Astrocyte of the spinal cord (primary cell): ENCODE measurements at regions not wholly inside any gene's neighbourhood (a gene's known extent, or its start where the extent isn't known, plus 50 kb on each side); places are given as distances from the start of the nearest gene placed in this dataset.

Experiments used
- DNase-seq: peaks from one replicate; pipeline ENCODE4 v3.0.0; 2011; ENCODE audit warnings: low read depth, low spot score
- H3K4me3 ChIP-seq: 2 replicates; pipeline ENCODE4 v1.5.1; 2011; ENCODE audit warnings: low read depth, mild to moderate bottlenecking, low read length, moderate library complexity
- in situ Hi-C: cut with HindIII; loops from 2 replicates; pipeline ENCODE4 v1.10.0; 2017; ENCODE audit warnings: low sequenced_read_pairs
- TF ChIP-seq, protein P1 (sequence below): IDR thresholded peaks from 2 replicates; pipeline ENCODE4 v1.5.1; 2012; ENCODE audit warnings: low read depth, mild to moderate bottlenecking, low read length, inconsistent platforms

DNA sequence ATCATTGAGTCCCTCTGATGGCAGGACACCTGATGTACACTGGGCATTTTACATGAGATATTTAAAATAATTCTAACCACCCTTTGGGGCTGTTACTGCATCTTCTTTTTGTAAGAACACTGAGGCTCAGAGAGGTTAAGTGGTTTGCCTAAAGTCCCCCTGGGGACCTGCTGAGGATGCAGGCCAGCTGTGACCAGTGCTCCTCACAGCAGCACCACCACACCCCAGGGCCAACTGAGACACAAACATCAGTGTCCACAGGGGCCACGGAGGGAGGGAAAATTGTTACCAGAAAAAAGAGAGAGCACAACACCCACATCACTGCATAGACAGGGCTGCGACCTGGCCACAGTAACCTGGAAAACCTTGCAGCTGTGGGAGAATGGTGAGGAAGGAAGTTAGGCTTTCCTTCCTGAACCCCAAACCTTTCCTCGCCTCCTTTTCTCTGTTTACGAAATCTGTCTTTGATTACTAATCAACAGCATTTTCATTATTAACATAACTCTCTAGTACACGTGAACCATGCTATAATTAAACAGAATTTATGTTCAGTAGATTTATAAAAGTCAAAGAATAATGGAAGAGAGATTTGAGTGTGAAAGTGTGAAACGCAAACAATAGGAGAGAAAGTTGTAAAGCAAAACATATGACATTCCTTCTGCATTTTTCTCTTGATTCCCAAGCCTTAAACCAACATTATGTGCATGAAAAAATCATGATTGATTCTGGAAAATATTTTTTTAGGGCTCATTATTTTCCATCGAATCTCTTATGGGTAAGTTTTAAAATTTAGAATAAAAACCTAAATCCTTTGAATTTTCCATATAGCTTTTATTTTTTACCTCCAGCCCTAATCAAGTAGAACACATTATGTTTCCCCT lies 228.1 kb upstream of the DAPK1 start:
- no peak for DNase-seq
- TF ChIP-seq, protein P1, sequence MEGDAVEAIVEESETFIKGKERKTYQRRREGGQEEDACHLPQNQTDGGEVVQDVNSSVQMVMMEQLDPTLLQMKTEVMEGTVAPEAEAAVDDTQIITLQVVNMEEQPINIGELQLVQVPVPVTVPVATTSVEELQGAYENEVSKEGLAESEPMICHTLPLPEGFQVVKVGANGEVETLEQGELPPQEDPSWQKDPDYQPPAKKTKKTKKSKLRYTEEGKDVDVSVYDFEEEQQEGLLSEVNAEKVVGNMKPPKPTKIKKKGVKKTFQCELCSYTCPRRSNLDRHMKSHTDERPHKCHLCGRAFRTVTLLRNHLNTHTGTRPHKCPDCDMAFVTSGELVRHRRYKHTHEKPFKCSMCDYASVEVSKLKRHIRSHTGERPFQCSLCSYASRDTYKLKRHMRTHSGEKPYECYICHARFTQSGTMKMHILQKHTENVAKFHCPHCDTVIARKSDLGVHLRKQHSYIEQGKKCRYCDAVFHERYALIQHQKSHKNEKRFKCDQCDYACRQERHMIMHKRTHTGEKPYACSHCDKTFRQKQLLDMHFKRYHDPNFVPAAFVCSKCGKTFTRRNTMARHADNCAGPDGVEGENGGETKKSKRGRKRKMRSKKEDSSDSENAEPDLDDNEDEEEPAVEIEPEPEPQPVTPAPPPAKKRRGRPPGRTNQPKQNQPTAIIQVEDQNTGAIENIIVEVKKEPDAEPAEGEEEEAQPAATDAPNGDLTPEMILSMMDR = no peak
- no peak overlapping the region for H3K4me3 ChIP-seq
- in situ Hi-C loops = no loop called here

DNA sequence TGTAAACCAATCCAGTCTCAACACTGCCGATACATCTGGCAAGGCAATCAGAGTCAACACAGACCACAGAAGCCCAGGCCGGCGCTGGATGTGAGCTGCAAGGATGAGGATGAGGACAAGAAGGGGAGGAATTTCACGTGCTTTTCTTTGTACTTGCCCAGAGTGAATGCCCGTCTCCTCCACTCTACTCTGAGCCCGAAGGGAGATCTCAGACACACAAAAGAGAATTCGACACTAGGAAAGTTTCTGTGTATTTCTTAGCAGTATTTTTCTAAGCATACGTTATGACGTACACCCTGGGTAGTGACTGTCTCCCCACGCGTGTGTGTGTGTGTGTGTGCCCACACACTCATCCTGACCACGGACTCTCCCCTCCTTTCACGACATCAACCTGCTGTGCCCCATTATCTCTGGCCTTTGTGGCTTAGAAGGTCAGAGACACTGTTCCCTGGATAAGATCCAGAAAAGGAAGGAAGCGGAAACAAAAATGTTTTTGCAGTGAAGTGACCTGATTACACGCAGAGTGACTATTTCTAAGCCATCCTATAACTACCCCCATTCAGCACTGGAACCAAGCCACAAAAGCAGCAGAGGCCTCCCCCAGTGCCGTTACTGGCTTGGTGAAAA lies 227.3 kb upstream of the DAPK1 start:
- TF ChIP-seq, protein P1 = no peak
- DNase-seq = peak; percentile 80
- in situ Hi-C loops = no loop called here
- H3K4me3 ChIP-seq = no peak overlapping the region

DNA sequence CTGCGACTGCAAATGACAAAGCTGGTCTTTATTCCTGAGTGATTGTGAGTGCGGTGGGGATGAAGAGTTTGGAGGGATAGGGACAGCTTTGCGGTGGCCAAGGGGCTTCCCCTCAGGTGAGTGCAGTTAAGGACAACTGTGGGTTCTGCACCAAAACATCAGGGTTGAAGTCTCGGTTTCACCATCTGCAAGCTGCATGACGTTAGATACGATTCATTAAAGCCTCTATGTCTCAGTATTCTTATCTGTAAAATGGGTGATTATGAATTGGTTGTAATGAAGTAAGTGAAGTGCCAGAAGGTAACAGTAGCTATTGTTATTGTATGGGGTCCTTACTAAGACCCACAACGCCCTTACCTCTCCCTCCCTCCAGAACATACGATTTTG lies 226.8 kb upstream of the DAPK1 start:
- DNase-seq = no peak
- no peak overlapping the region for H3K4me3 ChIP-seq
- in situ Hi-C loops = no loop called here
- TF ChIP-seq, protein P1 = no peak

DNA sequence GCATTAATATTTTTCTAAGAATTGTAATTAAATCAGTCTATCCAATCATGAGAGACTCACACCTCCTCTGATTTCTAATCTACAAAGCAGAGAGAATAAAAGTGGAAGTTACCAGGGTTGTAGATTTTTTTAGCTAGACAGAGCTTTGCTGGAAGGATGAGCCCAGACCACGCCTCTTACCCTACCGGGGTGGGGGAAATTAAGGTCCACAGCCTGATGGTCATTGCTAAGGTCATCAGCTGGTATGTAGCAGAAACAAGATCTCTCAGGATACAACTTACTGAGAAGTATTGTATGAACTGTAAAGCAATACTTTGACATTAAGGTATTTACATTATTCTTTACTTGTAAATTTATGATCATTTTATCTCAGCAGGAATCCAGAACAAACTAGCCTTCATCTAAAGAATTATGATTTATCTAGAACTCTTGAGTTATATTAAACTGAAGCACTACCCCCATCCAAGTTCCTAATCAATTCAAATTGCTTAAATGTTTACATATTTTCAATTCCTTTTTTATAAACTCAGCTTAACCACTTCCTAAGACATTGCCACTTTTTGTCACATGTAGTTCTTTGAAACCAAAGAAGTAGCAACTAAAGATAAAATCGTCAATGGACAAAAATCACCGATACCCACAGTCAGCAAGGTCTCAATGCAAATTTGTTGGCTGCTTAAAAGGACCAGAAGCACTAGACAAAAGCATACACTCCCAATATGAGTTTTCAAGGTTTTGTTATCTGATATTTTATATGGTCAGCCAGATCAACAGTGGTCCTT lies 225.8 kb upstream of the DAPK1 start:
- TF ChIP-seq, protein P1 = no peak
- DNase-seq = no peak
- in situ Hi-C loops = no loop called here
- no peak overlapping the region for H3K4me3 ChIP-seq

DNA sequence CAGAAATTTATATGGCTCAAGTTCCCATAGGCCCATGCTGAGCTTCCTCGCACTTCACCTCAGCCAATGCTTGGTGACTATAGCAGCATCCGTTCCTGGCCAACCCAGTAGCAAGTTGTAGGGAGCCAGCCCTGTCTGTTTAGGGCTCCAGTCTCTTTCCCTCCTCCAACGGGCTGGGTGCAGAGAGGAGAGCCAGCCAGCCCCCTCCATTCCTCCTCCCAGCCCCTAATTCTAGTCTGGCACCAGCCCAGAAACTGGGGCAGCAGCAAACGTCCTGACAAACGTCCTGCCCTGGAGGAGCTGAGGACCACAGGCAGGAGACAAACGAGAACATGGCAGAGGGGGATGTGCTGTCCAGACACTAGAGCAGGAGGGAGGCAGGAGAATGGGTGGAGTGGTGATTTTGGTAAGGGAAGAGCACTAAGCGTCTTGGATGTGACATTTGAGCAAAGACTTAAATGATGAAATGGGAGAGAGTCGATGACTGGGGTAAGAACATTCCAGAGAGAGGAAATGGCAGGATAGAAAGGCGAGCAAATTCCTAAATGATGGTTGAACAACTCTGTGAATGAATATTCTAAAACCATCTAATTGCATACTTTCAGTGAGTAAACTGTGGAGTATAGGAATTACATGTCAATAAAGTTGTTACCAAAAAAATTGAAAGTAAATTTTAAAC lies 222.5 kb upstream of the DAPK1 start:
- H3K4me3 ChIP-seq = no peak overlapping the region
- TF ChIP-seq, protein P1 = no peak
- in situ Hi-C loops = no loop called here
- no peak for DNase-seq

DNA sequence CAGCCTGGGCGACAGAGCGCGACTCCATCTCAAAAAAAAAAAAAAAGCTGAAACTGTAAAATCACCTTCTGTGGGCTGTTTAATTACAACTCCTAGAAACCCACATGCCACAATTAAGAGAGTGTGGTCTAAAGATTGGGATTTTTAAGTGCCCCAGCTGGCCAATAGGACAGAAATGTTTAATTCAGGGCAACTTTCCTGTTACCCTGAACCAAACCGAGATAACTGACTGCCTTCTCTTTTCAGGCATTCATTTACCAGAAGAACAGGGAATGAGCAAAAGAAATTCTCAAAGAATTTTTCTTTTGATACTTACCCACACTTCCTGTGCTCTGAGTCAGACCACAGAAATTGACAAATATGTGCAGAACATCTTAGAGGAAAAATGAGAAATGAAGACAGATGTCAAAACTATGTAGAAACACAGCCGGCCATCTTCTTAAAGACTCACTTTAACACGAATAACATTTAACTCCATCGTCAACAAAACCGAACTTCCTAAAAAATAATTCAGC lies 221.3 kb upstream of the DAPK1 start:
- TF ChIP-seq, protein P1 = no peak
- H3K4me3 ChIP-seq = no peak overlapping the region
- in situ Hi-C loops = no loop called here
- DNase-seq = peak; percentile 90
